AG04449 (cell line): ENCODE measurements at regions not wholly inside any gene's neighbourhood (a gene's known extent, or its start where the extent isn't known, plus 50 kb on each side); places are given as distances from the start of the nearest gene placed in this dataset.

Source experiments
- CTCF ChIA-PET: fragments of 350-600 bp; formaldehyde crosslinking; extraction: SDS; loops from one replicate; lab custom pipeline; 2021; ENCODE audit warnings: antibody characterized with exemption; lab: Yijun Ruan, JAX
- POLR2A ChIA-PET: fragments of 400-600, 350-600 bp; formaldehyde crosslinking; extraction: SDS; loops from one replicate; lab custom pipeline; 2020; ENCODE audit warnings: antibody characterized with exemption, inconsistent platforms; lab: Yijun Ruan, JAX
- DNase-seq: peaks from one replicate; pipeline ENCODE4 v3.0.0-alpha.2; 2010; ENCODE audit warnings: low read depth, low spot score
- H3K4me3 ChIP-seq: 2 replicates; pipeline ENCODE4 v1.5.1; 2011; ENCODE audit warnings: low read depth, mild to moderate bottlenecking, control low read depth, low read length
- CTCF ChIP-seq: IDR thresholded peaks from one replicate; pipeline ENCODE4 v1.5.1; 2011; ENCODE audit warnings: mild to moderate bottlenecking, moderate library complexity, low read length, control low read depth, inconsistent platforms; ENCODE audit not compliant: insufficient read depth; ENCODE audit errors: missing control alignments

- TF ChIP-seq CTCF = no peak
- CTCF ChIA-PET = no interaction called here
- no peak overlapping the region for H3K4me3 ChIP-seq
- POLR2A ChIA-PET = no interaction called here
- no peak for DNase-seq
Observed at GRCh38 chr2:14398641-14399040, 233.9 kb upstream of the LRATD1 start.

GRCh38 chr2:14401873-14402272 lies 230.6 kb upstream of the LRATD1 start:
- no peak for TF ChIP-seq CTCF
- ChIA-PET CTCF (no interaction called here), POLR2A (no interaction called here)
- no peak for DNase-seq
- no peak overlapping the region for H3K4me3 ChIP-seq

GRCh38 chr2:14408695-14409094 lies 223.8 kb upstream of the LRATD1 start:
- TF ChIP-seq CTCF = no peak
- no peak for DNase-seq
- H3K4me3 ChIP-seq = no peak overlapping the region
- CTCF ChIA-PET = no interaction called here
- POLR2A ChIA-PET = no interaction called here

GRCh38 chr2:14417551-14417950 lies 215.0 kb upstream of the LRATD1 start:
- no peak for DNase-seq
- no peak overlapping the region for H3K4me3 ChIP-seq
- ChIA-PET POLR2A (no interaction called here), CTCF (no interaction called here)
- no peak for TF ChIP-seq CTCF

GRCh38 chr2:14418115-14418514 lies 214.4 kb upstream of the LRATD1 start:
- no peak overlapping the region for H3K4me3 ChIP-seq
- CTCF ChIA-PET = no interaction called here
- DNase-seq = no peak
- TF ChIP-seq CTCF = no peak
- POLR2A ChIA-PET = no interaction called here

GRCh38 chr2:14420851-14421250 lies 211.7 kb upstream of the LRATD1 start:
- H3K4me3 ChIP-seq = no peak overlapping the region
- ChIA-PET POLR2A (no interaction called here), CTCF (no interaction called here)
- no peak for DNase-seq
- no peak for TF ChIP-seq CTCF

GRCh38 chr2:14422426-14422825 lies 210.1 kb upstream of the LRATD1 start:
- no peak for TF ChIP-seq CTCF
- no peak for DNase-seq
- CTCF ChIA-PET = no interaction called here
- POLR2A ChIA-PET = no interaction called here
- no peak overlapping the region for H3K4me3 ChIP-seq
